Right kidney (tissue), 1 donor: ENCODE measurements at regions not wholly inside any gene's neighbourhood (a gene's known extent, or its start where the extent isn't known, plus 50 kb on each side); places are given as distances from the start of the nearest gene placed in this dataset.

Experiments
- DNase-seq: peaks from one replicate; pipeline ENCODE4 v3.0.0-alpha.2; 2016

- DNase-seq, result no peak
Measured at GRCh38 chr12:124442772-124443445, 124.5 kb downstream of the NCOR2 start.

- DNase-seq, result no peak
Measured at GRCh38 chr12:124442281-124442680, 125.1 kb downstream of the NCOR2 start.

- DNase-seq, result peak; percentile 49
Measured at GRCh38 chr12:124441443-124442194, 125.8 kb downstream of the NCOR2 start.

GRCh38 chr12:124440841-124441381, 126.5 kb downstream of the NCOR2 start:
- DNase-seq, result no peak

- no peak for DNase-seq
Measured at GRCh38 chr12:124440031-124440626, 127.3 kb downstream of the NCOR2 start.

GRCh38 chr12:124438437-124439056, 128.9 kb downstream of the NCOR2 start:
- peak; percentile 40 for DNase-seq

GRCh38 chr12:124437617-124438436, 129.6 kb downstream of the NCOR2 start:
- DNase-seq, result no peak

- no peak for DNase-seq
Measured at GRCh38 chr12:124437121-124437520, 130.3 kb downstream of the NCOR2 start.

- DNase-seq, result no peak
Measured at GRCh38 chr12:124436366-124436765, 131.0 kb downstream of the NCOR2 start.

GRCh38 chr12:124435806-124436345, 131.5 kb downstream of the NCOR2 start:
- no peak for DNase-seq

- DNase-seq, result no peak
Measured at GRCh38 chr12:124434951-124435805, 132.2 kb downstream of the NCOR2 start.

GRCh38 chr12:124434354-124434753, 133.1 kb downstream of the NCOR2 start:
- DNase-seq, result no peak

- DNase-seq, result no peak
Measured at GRCh38 chr12:124433879-124434278, 133.5 kb downstream of the NCOR2 start.

GRCh38 chr12:124433147-124433874, 134.1 kb downstream of the NCOR2 start:
- no peak for DNase-seq

GRCh38 chr12:124432376-124432775, 135.0 kb downstream of the NCOR2 start:
- no peak for DNase-seq

- no peak for DNase-seq
Measured at GRCh38 chr12:124431971-124432370, 135.4 kb downstream of the NCOR2 start.

GRCh38 chr12:124430491-124430890, 135.6 kb downstream of the RFLNA start:
- no peak for DNase-seq

- DNase-seq, result no peak
Measured at GRCh38 chr12:124429535-124429934, 134.6 kb downstream of the RFLNA start.

- DNase-seq, result no peak
Measured at GRCh38 chr12:124428792-124429281, 133.9 kb downstream of the RFLNA start.
